ENCODE measurements at regions not wholly inside any gene's neighbourhood (a gene's known extent, or its start where the extent isn't known, plus 50 kb on each side); places are given as distances from the start of the nearest gene placed in this dataset.
"Not testable (repeated sequence)": the region's sequence is repeated elsewhere in the genome, so short reads cannot be mapped to it uniquely, and the experiment has no call there.

- H3K36me3 ChIP-seq (ENCODE audit: control insufficient read depth in 2 of 2, insufficient read depth in 2 of 2, low read length in 2 of 2); H3K4me1 ChIP-seq (ENCODE audit: control insufficient read depth, insufficient read depth, low read length); H3K9me3 ChIP-seq (ENCODE audit: control insufficient read depth in 2 of 2, low read length in 2 of 2); H3K27ac ChIP-seq (ENCODE audit: low read length); H3K9ac ChIP-seq (ENCODE audit: low read length in 2 of 2); H3K4me3 ChIP-seq (ENCODE audit: low read length in 2 of 2); H3K27me3 ChIP-seq (ENCODE audit: control insufficient read depth in 1 of 2, insufficient read depth in 2 of 2, low read length in 2 of 2): not testable (repeated sequence)
Measured at GRCh38 chr14:65991935-65992334, 494.2 kb upstream of the CCDC196 start.

DNA sequence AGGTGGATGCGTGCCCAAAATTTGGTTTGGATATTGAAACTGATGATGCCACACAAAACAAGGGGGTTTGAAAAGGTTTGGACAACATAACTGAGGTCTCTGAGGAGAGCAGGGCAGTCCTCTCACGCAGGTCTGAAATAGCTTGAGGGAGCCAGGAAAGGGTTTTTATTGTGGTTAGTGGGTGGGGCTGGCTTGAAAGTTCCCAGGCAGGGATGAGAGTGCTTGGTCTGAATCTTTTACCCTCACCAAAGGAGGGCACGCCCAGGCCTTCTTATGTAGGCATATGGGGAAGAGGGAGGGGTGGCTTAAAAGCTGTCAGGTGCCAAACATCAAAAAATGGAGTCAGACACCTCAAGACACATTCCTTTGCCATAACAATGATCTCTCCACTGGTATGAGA, 493.1 kb upstream of the CCDC196 start:
- Histone ChIP-seq H3K27ac (ENCODE audit: low read length) (no peak overlapping the region), H3K4me3 (ENCODE audit: low read length in 2 of 2) (no peak overlapping the region), H3K4me1 (ENCODE audit: control insufficient read depth, insufficient read depth, low read length) (no peaks in the 10 kb centered on the region), H3K36me3 (ENCODE audit: control insufficient read depth in 2 of 2, insufficient read depth in 2 of 2, low read length in 2 of 2) (no peaks in the 10 kb centered on the region), H3K9ac (ENCODE audit: low read length in 2 of 2) (no peak overlapping the region), H3K9me3 (ENCODE audit: control insufficient read depth in 2 of 2, low read length in 2 of 2) (no peaks in the 10 kb centered on the region), H3K27me3 (ENCODE audit: control insufficient read depth in 1 of 2, insufficient read depth in 2 of 2, low read length in 2 of 2) (no peaks in the 10 kb centered on the region)

DNA sequence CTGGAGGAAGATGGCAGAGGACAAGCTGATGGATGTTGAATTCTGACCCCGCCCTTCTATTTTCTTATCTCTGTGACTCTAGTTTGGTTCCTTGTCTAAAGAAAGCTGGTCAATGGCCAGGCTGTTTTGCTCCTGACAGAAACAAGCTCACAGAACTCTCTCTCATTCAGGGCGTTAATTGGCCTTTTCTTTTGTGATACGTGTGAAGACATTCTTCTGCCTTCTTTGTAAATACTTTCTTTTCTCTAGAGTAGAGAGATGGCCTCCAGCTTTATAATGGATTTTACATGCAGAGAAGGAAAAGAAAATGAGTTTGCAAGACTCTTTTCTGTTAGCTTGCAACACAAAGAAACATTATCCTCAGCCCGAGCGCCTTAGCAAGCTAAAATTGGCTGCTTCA, 492.2 kb upstream of the CCDC196 start:
- Histone ChIP-seq H3K9ac (ENCODE audit: low read length in 2 of 2) (no peak overlapping the region), H3K27me3 (ENCODE audit: control insufficient read depth in 1 of 2, insufficient read depth in 2 of 2, low read length in 2 of 2) (no peaks in the 10 kb centered on the region), H3K4me3 (ENCODE audit: low read length in 2 of 2) (no peak overlapping the region), H3K4me1 (ENCODE audit: control insufficient read depth, insufficient read depth, low read length) (no peaks in the 10 kb centered on the region), H3K36me3 (ENCODE audit: control insufficient read depth in 2 of 2, insufficient read depth in 2 of 2, low read length in 2 of 2) (no peaks in the 10 kb centered on the region), H3K9me3 (ENCODE audit: control insufficient read depth in 2 of 2, low read length in 2 of 2) (no peaks in the 10 kb centered on the region), H3K27ac (ENCODE audit: low read length) (no peak overlapping the region)

GRCh38 chr14:65997347-65997746, 488.8 kb upstream of the CCDC196 start:
- Histone ChIP-seq H3K27ac (ENCODE audit: low read length) (no peak overlapping the region), H3K36me3 (ENCODE audit: control insufficient read depth in 2 of 2, insufficient read depth in 2 of 2, low read length in 2 of 2) (no peaks in the 10 kb centered on the region), H3K4me3 (ENCODE audit: low read length in 2 of 2) (no peak overlapping the region), H3K9ac (ENCODE audit: low read length in 2 of 2) (no peak overlapping the region), H3K27me3 (ENCODE audit: control insufficient read depth in 1 of 2, insufficient read depth in 2 of 2, low read length in 2 of 2) (no peaks in the 10 kb centered on the region), H3K9me3 (ENCODE audit: control insufficient read depth in 2 of 2, low read length in 2 of 2) (peaks cover 0 to 4% of the 10 kb centered on the region in 2 donors), H3K4me1 (ENCODE audit: control insufficient read depth, insufficient read depth, low read length) (no peaks in the 10 kb centered on the region)

DNA sequence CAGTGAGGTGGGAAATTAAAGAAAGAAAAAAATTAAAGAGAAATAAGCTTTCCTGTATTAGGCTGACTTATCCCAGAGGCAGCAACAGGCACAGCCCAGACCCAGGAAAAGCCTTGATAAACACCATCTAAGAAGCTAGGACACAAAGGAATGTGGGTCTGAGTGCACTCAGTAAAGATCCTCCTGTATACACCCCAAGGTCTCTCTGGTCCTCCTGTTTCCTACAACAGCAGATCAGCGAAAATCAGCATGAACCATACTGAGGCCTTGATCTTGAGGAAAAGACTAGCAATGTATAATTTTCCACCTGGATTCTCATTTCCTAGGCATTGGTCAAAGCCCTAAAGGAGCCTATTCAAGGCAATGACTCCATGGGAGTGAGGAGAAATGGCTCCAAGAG, 486.3 kb upstream of the CCDC196 start:
- Histone ChIP-seq H3K27ac (ENCODE audit: low read length) (no peak overlapping the region), H3K27me3 (ENCODE audit: control insufficient read depth in 1 of 2, insufficient read depth in 2 of 2, low read length in 2 of 2) (no peaks in the 10 kb centered on the region), H3K36me3 (ENCODE audit: control insufficient read depth in 2 of 2, insufficient read depth in 2 of 2, low read length in 2 of 2) (no peaks in the 10 kb centered on the region), H3K9me3 (ENCODE audit: control insufficient read depth in 2 of 2, low read length in 2 of 2) (peaks cover 3 to 7% of the 10 kb centered on the region in 2 donors), H3K4me3 (ENCODE audit: low read length in 2 of 2) (no peak overlapping the region), H3K9ac (ENCODE audit: low read length in 2 of 2) (no peak overlapping the region), H3K4me1 (ENCODE audit: control insufficient read depth, insufficient read depth, low read length) (no peaks in the 10 kb centered on the region)

GRCh38 chr14:66000766-66001165, 485.4 kb upstream of the CCDC196 start:
- H3K9me3 ChIP-seq (ENCODE audit: control insufficient read depth in 2 of 2, low read length in 2 of 2) = peaks cover 3 to 7% of the 10 kb centered on the region in 2 donors
- no peak overlapping the region for H3K27ac ChIP-seq (ENCODE audit: low read length)
- no peak overlapping the region for H3K4me3 ChIP-seq (ENCODE audit: low read length in 2 of 2)
- H3K9ac ChIP-seq (ENCODE audit: low read length in 2 of 2) = no peak overlapping the region
- no peaks in the 10 kb centered on the region for H3K4me1 ChIP-seq (ENCODE audit: control insufficient read depth, insufficient read depth, low read length)
- no peaks in the 10 kb centered on the region for H3K36me3 ChIP-seq (ENCODE audit: control insufficient read depth in 2 of 2, insufficient read depth in 2 of 2, low read length in 2 of 2)
- no peaks in the 10 kb centered on the region for H3K27me3 ChIP-seq (ENCODE audit: control insufficient read depth in 1 of 2, insufficient read depth in 2 of 2, low read length in 2 of 2)

DNA sequence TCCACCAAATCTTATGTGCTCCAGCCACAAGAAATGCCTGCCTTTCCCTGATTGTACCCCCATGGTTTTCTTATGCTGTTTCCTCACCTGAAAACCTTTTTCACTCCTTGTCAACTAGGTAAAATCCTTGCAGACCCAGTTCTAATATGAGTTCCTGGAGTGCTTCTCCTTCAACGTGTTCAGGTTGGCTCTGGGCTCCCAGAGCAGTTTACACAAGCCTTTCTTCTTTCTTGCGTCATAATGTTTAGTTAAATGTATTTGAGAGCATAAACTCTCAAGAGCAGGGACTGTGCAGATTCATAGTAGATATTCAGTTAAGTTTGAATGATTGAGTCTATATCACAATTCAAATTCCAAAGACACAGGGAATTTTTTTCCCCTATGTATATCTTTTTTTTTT, 484.8 kb upstream of the CCDC196 start:
- no peak overlapping the region for H3K4me3 ChIP-seq (ENCODE audit: low read length in 2 of 2)
- no peaks in the 10 kb centered on the region for H3K36me3 ChIP-seq (ENCODE audit: control insufficient read depth in 2 of 2, insufficient read depth in 2 of 2, low read length in 2 of 2)
- no peaks in the 10 kb centered on the region for H3K4me1 ChIP-seq (ENCODE audit: control insufficient read depth, insufficient read depth, low read length)
- no peak overlapping the region for H3K27ac ChIP-seq (ENCODE audit: low read length)
- H3K9ac ChIP-seq (ENCODE audit: low read length in 2 of 2) = no peak overlapping the region
- H3K9me3 ChIP-seq (ENCODE audit: control insufficient read depth in 2 of 2, low read length in 2 of 2) = peaks cover 3 to 7% of the 10 kb centered on the region in 2 donors
- H3K27me3 ChIP-seq (ENCODE audit: control insufficient read depth in 1 of 2, insufficient read depth in 2 of 2, low read length in 2 of 2) = no peaks in the 10 kb centered on the region

GRCh38 chr14:66003082-66003730, 483.0 kb upstream of the CCDC196 start:
- Histone ChIP-seq H3K9me3 (ENCODE audit: control insufficient read depth in 2 of 2, low read length in 2 of 2) (peaks cover 3 to 7% of the 10 kb centered on the region in 2 donors), H3K9ac (ENCODE audit: low read length in 2 of 2) (no peak overlapping the region), H3K27me3 (ENCODE audit: control insufficient read depth in 1 of 2, insufficient read depth in 2 of 2, low read length in 2 of 2) (no peaks in the 10 kb centered on the region), H3K27ac (ENCODE audit: low read length) (no peak overlapping the region), H3K4me1 (ENCODE audit: control insufficient read depth, insufficient read depth, low read length) (no peaks in the 10 kb centered on the region), H3K36me3 (ENCODE audit: control insufficient read depth in 2 of 2, insufficient read depth in 2 of 2, low read length in 2 of 2) (no peaks in the 10 kb centered on the region), H3K4me3 (ENCODE audit: low read length in 2 of 2) (no peak overlapping the region)

- Histone ChIP-seq H3K9ac (ENCODE audit: low read length in 2 of 2) (no peak overlapping the region), H3K27me3 (ENCODE audit: control insufficient read depth in 1 of 2, insufficient read depth in 2 of 2, low read length in 2 of 2) (no peaks in the 10 kb centered on the region), H3K9me3 (ENCODE audit: control insufficient read depth in 2 of 2, low read length in 2 of 2) (peaks cover 3% of the 10 kb centered on the region in 2 donors), H3K4me1 (ENCODE audit: control insufficient read depth, insufficient read depth, low read length) (no peaks in the 10 kb centered on the region), H3K4me3 (ENCODE audit: low read length in 2 of 2) (no peak overlapping the region), H3K36me3 (ENCODE audit: control insufficient read depth in 2 of 2, insufficient read depth in 2 of 2, low read length in 2 of 2) (no peaks in the 10 kb centered on the region), H3K27ac (ENCODE audit: low read length) (no peak overlapping the region)
Measured at GRCh38 chr14:66005900-66006434, 480.2 kb upstream of the CCDC196 start.

GRCh38 chr14:66008631-66009030, 477.5 kb upstream of the CCDC196 start:
- no peaks in the 10 kb centered on the region for H3K36me3 ChIP-seq (ENCODE audit: control insufficient read depth in 2 of 2, insufficient read depth in 2 of 2, low read length in 2 of 2)
- H3K27me3 ChIP-seq (ENCODE audit: control insufficient read depth in 1 of 2, insufficient read depth in 2 of 2, low read length in 2 of 2) = no peaks in the 10 kb centered on the region
- H3K4me3 ChIP-seq (ENCODE audit: low read length in 2 of 2) = no peak overlapping the region
- H3K4me1 ChIP-seq (ENCODE audit: control insufficient read depth, insufficient read depth, low read length) = no peaks in the 10 kb centered on the region
- no peak overlapping the region for H3K9ac ChIP-seq (ENCODE audit: low read length in 2 of 2)
- no peak overlapping the region for H3K27ac ChIP-seq (ENCODE audit: low read length)
- H3K9me3 ChIP-seq (ENCODE audit: control insufficient read depth in 2 of 2, low read length in 2 of 2) = peaks cover 3% of the 10 kb centered on the region in 2 donors

GRCh38 chr14:66009089-66009488, 477.1 kb upstream of the CCDC196 start:
- H3K9me3 ChIP-seq (ENCODE audit: control insufficient read depth in 2 of 2, low read length in 2 of 2) = peaks cover 0 to 3% of the 10 kb centered on the region in 2 donors
- H3K4me1 ChIP-seq (ENCODE audit: control insufficient read depth, insufficient read depth, low read length) = no peaks in the 10 kb centered on the region
- no peak overlapping the region for H3K27ac ChIP-seq (ENCODE audit: low read length)
- H3K9ac ChIP-seq (ENCODE audit: low read length in 2 of 2) = no peak overlapping the region
- no peaks in the 10 kb centered on the region for H3K36me3 ChIP-seq (ENCODE audit: control insufficient read depth in 2 of 2, insufficient read depth in 2 of 2, low read length in 2 of 2)
- H3K27me3 ChIP-seq (ENCODE audit: control insufficient read depth in 1 of 2, insufficient read depth in 2 of 2, low read length in 2 of 2) = no peaks in the 10 kb centered on the region
- H3K4me3 ChIP-seq (ENCODE audit: low read length in 2 of 2) = no peak overlapping the region
